ENCODE measurements at regions not wholly inside any gene's neighbourhood (a gene's known extent, or its start where the extent isn't known, plus 50 kb on each side); places are given as distances from the start of the nearest gene placed in this dataset.

- intact Hi-C loops (cut with DNase I; ENCODE audit: low total_unique reads) = no loop called here
- Histone ChIP-seq H3K27me3 (no peaks in the 10 kb centered on the region), H3K4me1 (no peaks in the 10 kb centered on the region), H3K36me3 (no peaks in the 10 kb centered on the region), H3K4me3 (no peak overlapping the region), H3K9me3 (no peaks in the 10 kb centered on the region), H3K27ac (no peak overlapping the region)
- TF ChIP-seq CTCF (IDR thresholded peaks at IDR 0.05) (no peak), POLR2AphosphoS5 (IDR thresholded peaks at IDR 0.05) (no peak), POLR2A (IDR thresholded peaks at IDR 0.05) (no peak)
- DNase-seq (ENCODE audit: low spot score in 2 of 2) = no peak
Measured at GRCh38 chr1:163737261-163737660, 415.5 kb downstream of the NUF2 start.

DNA sequence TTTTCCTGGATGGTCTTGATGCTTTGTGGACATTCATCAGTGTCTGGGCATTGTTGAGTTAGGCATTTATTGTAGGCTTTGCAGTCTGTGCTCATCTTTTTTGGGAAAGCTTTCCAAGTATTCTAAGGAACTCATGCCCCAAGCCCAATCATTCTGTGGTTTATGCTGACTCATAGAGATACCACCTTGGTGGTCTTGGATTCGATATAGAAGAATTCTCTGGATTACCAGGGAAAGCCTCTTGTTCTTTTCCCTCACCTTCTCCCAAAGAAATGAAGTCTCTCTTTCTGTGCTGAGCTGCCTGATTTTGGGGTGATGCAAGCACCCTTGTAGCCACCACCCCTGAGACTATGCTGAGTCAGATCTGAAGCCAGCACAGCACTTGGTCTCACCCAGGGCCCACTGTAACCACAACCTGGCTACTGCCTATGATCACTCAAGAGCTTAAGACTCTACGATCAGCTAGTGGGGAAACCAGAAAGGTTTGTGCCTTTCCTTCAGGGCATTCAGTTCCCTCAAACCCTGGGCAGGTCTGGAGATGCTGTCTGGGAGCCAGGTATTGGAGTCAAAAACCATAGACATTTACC lies 422.6 kb downstream of the NUF2 start:
- Histone ChIP-seq H3K4me3 (no peak overlapping the region), H3K9me3 (peaks cover 4 to 23% of the 10 kb centered on the region in 2 donors), H3K36me3 (no peaks in the 10 kb centered on the region), H3K27ac (no peak overlapping the region), H3K4me1 (no peaks in the 10 kb centered on the region), H3K27me3 (no peaks in the 10 kb centered on the region)
- DNase-seq (ENCODE audit: low spot score in 2 of 2) = no peak
- TF ChIP-seq POLR2AphosphoS5 (IDR thresholded peaks at IDR 0.05) (no peak), CTCF (IDR thresholded peaks at IDR 0.05) (no peak), POLR2A (IDR thresholded peaks at IDR 0.05) (no peak)
- intact Hi-C loops (cut with DNase I; ENCODE audit: low total_unique reads) = no loop called here

GRCh38 chr1:163745204-163745603 lies 423.4 kb downstream of the NUF2 start:
- DNase-seq (ENCODE audit: low spot score in 2 of 2) = no peak
- H3K27me3 ChIP-seq = no peaks in the 10 kb centered on the region
- H3K36me3 ChIP-seq = no peaks in the 10 kb centered on the region
- H3K4me3 ChIP-seq = no peak overlapping the region
- no peak overlapping the region for H3K27ac ChIP-seq
- TF ChIP-seq CTCF (IDR thresholded peaks at IDR 0.05) = no peak
- no peak for TF ChIP-seq POLR2AphosphoS5 (IDR thresholded peaks at IDR 0.05)
- TF ChIP-seq POLR2A (IDR thresholded peaks at IDR 0.05) = no peak
- intact Hi-C loops (cut with DNase I; ENCODE audit: low total_unique reads) = no loop called here
- H3K9me3 ChIP-seq = peaks cover 4 to 23% of the 10 kb centered on the region in 2 donors
- H3K4me1 ChIP-seq = no peaks in the 10 kb centered on the region

DNA sequence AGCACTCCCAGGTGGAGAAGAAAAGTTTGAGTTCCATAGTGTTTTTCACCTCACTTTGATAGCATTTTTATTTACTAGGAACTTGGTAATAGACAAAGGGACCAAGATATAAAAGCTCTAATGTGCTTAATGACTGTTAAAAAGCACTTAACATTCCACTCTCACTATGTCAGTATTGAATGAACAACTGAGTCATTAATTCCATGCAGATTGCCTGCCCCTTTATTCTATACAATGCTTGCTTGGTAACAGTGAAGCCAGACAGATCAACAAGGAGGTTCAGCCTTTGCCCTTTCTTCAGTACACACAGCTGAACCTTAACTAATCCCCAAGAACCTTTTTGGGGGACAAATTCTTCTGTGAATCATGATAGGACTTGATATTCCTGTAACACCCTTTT lies 425.5 kb downstream of the NUF2 start:
- intact Hi-C loops (cut with DNase I; ENCODE audit: low total_unique reads) = no loop called here
- H3K36me3 ChIP-seq = no peaks in the 10 kb centered on the region
- H3K4me3 ChIP-seq = no peak overlapping the region
- H3K9me3 ChIP-seq = peaks cover 4 to 23% of the 10 kb centered on the region in 2 donors
- H3K27ac ChIP-seq = no peak overlapping the region
- DNase-seq (ENCODE audit: low spot score in 2 of 2) = no peak
- no peaks in the 10 kb centered on the region for H3K27me3 ChIP-seq
- no peaks in the 10 kb centered on the region for H3K4me1 ChIP-seq
- TF ChIP-seq POLR2A (IDR thresholded peaks at IDR 0.05) = no peak
- TF ChIP-seq POLR2AphosphoS5 (IDR thresholded peaks at IDR 0.05) = no peak
- TF ChIP-seq CTCF (IDR thresholded peaks at IDR 0.05) = no peak

DNA sequence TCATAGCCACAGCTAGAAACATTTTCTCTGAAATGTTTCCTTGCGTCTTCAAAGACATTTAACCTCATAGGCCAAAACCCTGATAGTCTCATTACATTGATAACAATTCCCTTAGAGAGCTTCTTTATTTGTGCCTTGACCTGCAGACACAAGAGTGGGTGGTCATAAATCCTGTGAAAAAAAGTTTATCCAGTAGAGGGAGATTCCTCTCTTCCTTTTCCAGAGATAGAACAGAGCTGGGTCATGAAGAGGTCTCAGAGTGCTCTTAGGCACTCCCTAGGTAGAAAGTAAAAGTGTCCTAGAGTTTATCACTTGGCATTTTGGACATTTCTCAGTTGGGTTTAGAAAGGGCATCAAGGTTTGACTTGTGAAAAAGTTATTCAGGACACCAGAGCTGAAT lies 426.1 kb downstream of the NUF2 start:
- H3K27ac ChIP-seq = no peak overlapping the region
- H3K4me3 ChIP-seq = no peak overlapping the region

More for the DNA sequence above, 426.1 kb downstream of the NUF2 start:
- no peak for TF ChIP-seq POLR2AphosphoS5 (IDR thresholded peaks at IDR 0.05)
- H3K4me1 ChIP-seq = no peaks in the 10 kb centered on the region
- H3K9me3 ChIP-seq = peaks cover 4 to 23% of the 10 kb centered on the region in 2 donors
- intact Hi-C loops (cut with DNase I; ENCODE audit: low total_unique reads) = no loop called here
- H3K36me3 ChIP-seq = no peaks in the 10 kb centered on the region
- no peaks in the 10 kb centered on the region for H3K27me3 ChIP-seq
- DNase-seq (ENCODE audit: low spot score in 2 of 2) = no peak
